Activated CD4-positive, alpha-beta T cell treated with anti-CD3 and anti-CD28 coated beads for 48 hours (primary cell): ENCODE measurements at regions not wholly inside any gene's neighbourhood (a gene's known extent, or its start where the extent isn't known, plus 50 kb on each side); places are given as distances from the start of the nearest gene placed in this dataset.
"Not testable (repeated sequence)": the region's sequence is repeated elsewhere in the genome, so short reads cannot be mapped to it uniquely, and the experiment has no call there.

Experiments
- DNase-seq: peaks from one replicate; pipeline ENCODE4 v3.0.0-alpha.2; 2020

GRCh38 chr5:93213111-93213794 is 367.8 kb downstream of the NR2F1-AS1 start:
- DNase-seq = not testable (repeated sequence)

- no peak for DNase-seq
Observed at GRCh38 chr5:93209476-93209875, 371.5 kb downstream of the NR2F1-AS1 start.

- no peak for DNase-seq
Observed at GRCh38 chr5:93208141-93208751, 372.8 kb downstream of the NR2F1-AS1 start.

GRCh38 chr5:93206203-93206602 is 374.8 kb downstream of the NR2F1-AS1 start:
- DNase-seq = no peak

- DNase-seq = no peak
Observed at GRCh38 chr5:93201061-93201460, 380.0 kb downstream of the NR2F1-AS1 start.

- DNase-seq = no peak
Observed at GRCh38 chr5:93196986-93197385, 384.0 kb downstream of the NR2F1-AS1 start.

- no peak for DNase-seq
Observed at GRCh38 chr5:93193431-93194347, 387.3 kb downstream of the NR2F1-AS1 start.

GRCh38 chr5:93192683-93193082 is 388.3 kb downstream of the NR2F1-AS1 start:
- no peak for DNase-seq

- no peak for DNase-seq
Observed at GRCh38 chr5:93192087-93192486, 388.9 kb downstream of the NR2F1-AS1 start.

- DNase-seq = no peak
Observed at GRCh38 chr5:93191035-93191817, 389.8 kb downstream of the NR2F1-AS1 start.

- no peak for DNase-seq
Observed at GRCh38 chr5:93189707-93190120, 391.3 kb downstream of the NR2F1-AS1 start.

- no peak for DNase-seq
Observed at GRCh38 chr5:93188876-93189485, 392.0 kb downstream of the NR2F1-AS1 start.

- no peak for DNase-seq
Observed at GRCh38 chr5:93186076-93186682, 394.8 kb downstream of the NR2F1-AS1 start.

- no peak for DNase-seq
Observed at GRCh38 chr5:93184041-93184440, 397.0 kb downstream of the NR2F1-AS1 start.

- no peak for DNase-seq
Observed at GRCh38 chr5:93179466-93179865, 401.6 kb downstream of the NR2F1-AS1 start.

- DNase-seq = no peak
Observed at GRCh38 chr5:93174930-93175329, 406.1 kb downstream of the NR2F1-AS1 start.

- no peak for DNase-seq
Observed at GRCh38 chr5:93165559-93165958, 415.5 kb downstream of the NR2F1-AS1 start.

- no peak for DNase-seq
Observed at GRCh38 chr5:93164690-93165089, 416.3 kb downstream of the NR2F1-AS1 start.

GRCh38 chr5:93163010-93163663 is 417.9 kb downstream of the NR2F1-AS1 start:
- DNase-seq = no peak

- no peak for DNase-seq
Observed at GRCh38 chr5:93161661-93162654, 419.1 kb downstream of the NR2F1-AS1 start.
